Activated T-cell treated with anti-CD3 and anti-CD28 coated beads for 4 hours (primary cell): ENCODE measurements at regions not wholly inside any gene's neighbourhood (a gene's known extent, or its start where the extent isn't known, plus 50 kb on each side); places are given as distances from the start of the nearest gene placed in this dataset.
"Not testable (repeated sequence)": the region's sequence is repeated elsewhere in the genome, so short reads cannot be mapped to it uniquely, and the experiment has no call there.

Source experiments
- DNase-seq: peaks from one replicate; pipeline ENCODE4 v3.0.0-alpha.2; 2020

DNA sequence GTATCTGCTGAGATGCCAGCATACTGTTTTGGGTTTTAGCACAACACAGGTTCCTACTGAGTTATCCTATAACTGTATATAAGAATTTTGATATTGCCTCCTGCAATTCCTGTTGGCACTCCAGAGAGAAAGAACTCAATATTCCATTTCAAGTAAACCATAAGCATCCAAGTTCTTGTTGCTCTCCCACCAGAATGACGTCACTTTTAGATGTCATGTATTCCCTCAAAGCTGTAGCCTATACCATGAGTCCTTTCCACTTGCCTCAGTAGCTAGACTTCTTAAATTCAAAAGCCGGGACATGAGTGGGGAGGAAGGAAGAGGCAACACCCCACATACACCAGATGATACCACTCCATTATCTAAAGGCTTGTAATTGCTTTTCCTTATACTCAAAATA, 171.5 kb downstream of the ALDH8A1 start:
- no peak for DNase-seq

DNA sequence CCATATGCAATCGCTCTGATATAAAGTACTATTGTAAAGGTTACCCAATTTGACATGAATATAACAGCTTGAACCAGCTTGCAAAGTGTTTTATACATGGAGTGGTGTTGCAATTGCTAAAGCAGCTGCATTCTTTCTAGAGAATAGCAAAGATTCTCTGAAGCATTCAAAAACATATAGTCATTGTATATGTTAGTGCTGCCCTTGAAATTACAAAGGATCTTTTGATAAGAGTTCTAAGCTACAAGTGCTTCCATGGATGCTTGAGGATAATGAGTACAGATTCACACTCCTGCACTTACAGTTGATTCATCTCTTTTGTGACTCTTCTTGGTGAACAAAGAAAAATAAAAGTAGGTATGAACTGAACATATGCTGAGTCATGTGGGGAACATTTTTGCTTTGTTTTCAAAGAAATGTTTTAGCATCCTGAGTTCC, 175.7 kb downstream of the ALDH8A1 start:
- no peak for DNase-seq

DNA sequence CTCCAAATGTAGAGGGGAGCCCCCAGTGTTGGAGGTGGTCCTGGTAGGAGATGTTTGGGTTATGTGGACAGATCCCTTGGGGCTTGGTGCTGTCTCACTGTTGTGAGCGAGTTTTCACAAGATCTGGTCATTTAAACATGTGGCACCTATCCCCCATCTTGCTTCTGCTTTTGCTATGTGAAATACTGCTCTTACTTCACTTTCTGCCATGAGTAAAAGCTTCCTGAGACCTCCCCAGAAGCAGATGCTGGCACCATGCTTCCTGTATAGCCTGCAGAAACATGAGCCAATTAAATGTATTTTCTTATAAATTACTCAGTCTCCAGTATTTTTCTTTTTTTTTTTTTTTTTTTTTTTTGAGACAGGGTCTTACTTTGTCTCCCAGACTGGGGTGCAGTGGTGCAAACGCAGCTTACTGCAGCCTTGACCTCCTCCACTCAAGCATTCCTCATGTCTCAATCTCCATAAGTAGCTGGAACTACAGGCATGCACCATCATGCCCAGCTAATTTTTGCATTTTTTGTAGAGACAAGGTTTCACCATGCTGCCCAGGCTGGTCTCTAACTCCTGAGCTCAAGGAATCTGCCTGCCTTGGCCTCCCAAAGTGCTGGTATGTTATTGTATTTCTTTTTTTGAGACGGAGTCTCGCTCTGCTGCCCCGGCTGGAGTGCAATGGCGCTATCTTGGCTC, 177.1 kb downstream of the ALDH8A1 start:
- no peak for DNase-seq

DNA sequence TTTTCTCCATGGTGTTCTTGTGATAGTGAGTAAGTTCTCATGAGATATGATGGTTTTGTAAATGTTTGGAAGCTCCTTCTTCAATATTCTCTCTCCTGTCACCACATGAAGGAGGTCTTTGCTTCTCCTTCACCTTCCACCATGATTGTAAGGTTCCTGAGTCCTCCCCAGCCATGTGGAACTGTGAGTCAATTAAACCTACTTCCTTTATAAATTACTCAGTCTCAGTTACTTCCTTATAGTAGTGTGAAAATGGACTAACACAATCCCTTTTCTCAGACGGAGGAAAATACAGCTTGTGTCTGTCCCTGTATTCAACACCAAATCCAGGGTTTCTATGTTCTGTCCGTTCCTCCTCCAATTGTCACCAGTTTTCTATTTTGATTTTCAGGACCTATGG, 181.0 kb downstream of the ALDH8A1 start:
- no peak for DNase-seq

DNA sequence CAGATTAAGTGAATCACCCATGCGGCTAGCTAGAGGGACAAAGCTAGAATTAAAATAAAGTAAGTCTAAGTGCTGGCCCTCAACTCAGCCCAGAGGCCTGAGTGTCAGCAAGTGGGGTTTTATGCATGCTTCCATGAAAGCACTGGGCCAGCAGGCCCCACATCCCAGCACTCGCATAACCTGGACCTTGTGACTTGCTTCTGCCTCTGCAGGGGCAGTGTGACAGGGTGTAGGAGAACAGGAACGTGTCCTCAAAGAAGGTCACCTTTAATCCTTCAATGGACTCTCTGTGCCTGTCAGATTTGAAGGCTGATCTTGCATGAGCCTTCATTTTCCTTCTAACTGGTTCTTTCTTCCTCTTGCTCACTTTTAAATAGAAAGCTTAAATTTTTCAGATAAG, 183.4 kb downstream of the ALDH8A1 start:
- DNase-seq: no peak

DNA sequence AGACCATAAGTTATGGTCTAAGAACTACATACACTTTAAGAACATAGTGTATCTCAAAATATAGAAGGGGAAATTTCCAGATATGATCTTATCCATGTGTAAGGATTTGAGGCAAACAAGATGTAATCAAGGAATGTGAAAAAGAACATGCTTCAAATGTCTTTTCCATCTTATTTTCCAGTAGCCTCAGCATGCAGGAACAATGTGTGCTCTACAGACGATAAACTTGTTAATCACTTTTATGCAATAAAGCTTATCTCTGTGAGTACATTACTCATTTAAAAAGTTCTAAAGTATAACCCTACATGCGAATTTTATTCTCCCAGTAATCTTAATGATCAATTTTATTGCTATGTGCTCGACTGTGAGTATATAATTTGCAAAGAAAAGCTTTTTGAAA, 185.2 kb downstream of the ALDH8A1 start:
- no peak for DNase-seq

DNA sequence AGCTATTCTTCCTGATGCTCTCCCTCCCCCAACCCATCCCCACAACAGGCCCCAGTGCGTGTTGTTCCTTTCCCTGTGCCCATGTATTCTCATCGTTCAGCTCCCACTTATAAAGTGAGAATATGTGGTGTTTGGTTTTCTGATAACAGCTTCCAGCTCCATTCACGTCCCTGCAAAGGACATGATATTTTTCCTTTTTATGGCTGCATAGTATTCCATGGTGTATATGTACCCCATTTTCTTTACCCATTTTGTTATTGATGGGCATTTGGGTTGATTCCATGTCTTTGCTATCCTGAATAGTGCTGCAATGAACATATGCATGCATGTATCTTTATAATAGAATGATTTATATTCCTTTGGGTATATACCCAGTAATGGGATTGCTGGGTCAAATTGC, 186.3 kb downstream of the ALDH8A1 start:
- not testable (repeated sequence) for DNase-seq

DNA sequence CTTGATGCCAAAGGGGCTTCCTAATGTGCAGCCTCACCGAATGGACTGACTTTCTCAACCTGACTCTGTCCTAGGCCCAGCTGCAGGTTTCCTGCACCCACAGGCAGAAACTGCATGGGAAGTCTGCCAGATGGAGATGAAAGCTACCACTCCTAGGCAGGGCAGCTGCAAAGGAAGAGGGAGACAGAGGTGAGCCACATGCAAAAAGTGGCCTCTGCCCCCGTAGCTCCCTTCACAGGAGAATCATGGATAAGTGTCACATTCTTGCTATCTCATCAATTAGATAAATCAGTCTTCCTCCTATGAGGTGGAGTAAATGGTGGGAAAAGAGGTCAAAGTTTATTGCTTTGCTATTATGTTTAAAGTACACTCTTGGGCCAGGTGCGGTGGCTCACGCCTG, 191.3 kb downstream of the ALDH8A1 start:
- no peak for DNase-seq

DNA sequence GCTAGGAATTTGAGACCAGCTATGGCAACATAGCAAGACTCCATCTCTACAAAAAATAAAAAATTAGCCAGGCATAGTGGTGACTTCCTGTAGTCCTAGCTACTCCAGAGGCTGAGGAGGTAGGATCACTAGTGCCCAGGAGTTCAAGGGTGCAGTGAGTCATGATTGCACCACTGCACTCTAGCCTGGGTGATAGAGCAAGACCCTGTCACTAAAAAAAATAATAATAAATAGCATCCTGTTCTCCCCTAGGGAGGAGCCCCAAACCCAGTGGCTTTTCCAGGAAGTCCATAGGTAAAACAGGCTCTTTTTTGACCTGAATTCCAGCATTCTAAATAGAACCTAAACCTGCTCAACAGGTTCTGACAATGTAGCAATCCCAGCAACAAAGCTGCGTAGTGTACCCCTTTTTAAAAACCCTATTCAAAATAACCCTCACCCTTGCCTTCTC, 192.0 kb downstream of the ALDH8A1 start:
- no peak for DNase-seq

DNA sequence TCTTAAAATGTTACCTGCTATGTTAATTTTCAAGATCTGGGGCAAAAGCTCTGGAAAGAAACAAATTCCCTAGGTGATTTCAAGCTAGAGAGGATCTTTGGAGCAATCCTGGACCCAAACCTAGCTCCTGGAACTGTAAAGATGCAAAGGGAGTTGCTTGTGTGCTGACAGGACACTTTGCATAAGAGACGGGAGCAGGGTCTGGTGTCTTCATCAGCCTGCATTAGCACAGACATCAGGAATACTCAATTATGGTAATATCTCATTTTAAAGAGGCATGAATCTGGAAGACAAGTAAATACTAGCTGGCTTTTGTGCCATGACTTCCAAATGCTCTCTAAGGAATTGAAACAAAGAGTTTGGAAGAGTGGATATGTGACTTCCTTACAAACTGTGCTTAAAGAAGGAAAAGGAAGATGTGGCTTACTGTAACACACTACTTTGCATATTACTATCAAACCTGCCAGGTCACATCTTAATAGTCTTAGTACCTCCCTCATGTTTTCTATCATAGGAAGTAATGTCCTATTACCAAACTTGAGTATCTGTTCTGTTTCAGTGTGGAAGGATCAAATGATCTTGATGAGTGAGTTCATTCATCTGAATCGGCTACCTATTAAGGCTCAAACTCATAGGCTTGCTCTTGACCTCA, 193.4 kb downstream of the ALDH8A1 start:
- no peak for DNase-seq

DNA sequence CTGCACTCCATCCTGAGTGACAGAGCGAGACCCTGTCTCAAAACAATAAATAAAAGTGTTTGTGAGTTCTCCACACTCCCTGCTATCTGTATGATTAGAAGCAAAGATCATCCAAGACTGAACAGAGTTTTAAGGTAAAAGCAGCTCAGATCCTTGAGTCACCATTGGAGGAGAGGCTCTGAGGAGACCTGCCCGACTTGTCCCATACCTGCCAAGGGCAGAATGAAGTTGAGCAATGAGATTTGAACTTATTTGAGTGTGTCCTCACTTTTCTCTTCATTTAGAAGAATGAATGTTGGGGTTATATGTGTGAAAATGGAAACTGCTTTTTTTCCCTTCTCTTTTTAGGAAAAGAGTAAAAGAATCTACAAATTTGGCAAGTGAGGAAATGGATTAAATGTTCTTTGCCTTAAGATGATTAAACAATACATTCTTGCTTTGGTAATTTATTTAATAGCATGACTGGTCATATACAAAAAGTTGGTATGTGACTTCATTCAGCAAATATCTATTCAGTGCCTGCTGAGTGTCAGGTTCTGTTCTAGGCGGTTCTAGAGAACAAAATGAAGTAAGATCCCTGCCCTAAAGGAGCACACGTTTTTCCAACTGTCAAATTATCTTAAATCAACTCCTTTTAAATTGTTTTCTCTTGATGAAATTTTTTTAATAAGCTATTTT, 195.7 kb downstream of the ALDH8A1 start:
- DNase-seq: no peak

DNA sequence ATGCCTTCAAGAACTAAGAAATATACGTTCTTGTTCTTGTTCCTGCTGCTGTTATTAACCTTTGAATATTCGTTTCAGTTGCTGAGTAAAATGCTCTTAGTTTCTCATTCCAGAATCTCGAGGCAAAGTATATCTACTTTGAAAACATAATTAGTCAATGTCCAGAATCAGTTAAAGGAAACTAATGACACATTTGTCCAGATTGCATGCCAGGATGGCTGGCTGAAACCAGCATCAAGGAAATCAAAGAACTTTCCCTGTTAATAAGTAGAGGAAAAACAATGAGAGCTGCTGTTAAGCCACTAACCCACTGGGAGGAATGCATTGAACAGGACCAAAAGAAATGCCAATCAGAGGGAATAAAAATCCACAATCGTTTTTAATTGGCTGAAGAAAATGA, 196.9 kb downstream of the ALDH8A1 start:
- DNase-seq: no peak

DNA sequence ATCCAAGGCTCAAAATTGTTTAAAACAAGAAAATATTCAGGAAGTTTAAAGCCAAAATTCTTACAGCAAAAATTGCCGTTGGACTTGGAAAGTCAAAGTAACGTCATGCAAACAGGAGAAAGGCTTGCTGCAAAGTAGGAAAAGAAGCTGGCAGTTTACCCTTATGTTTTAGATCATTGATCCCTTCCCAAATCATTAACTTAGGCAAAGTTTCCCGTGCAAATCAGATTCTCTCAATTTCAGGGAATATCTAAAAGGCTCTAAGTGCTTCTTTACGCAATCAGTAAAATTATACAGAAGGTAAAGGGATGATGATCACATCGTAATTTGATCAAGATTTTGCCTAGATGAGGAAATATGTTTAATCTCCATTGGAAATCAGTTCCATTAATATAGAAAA, 197.5 kb downstream of the ALDH8A1 start:
- DNase-seq: no peak

DNA sequence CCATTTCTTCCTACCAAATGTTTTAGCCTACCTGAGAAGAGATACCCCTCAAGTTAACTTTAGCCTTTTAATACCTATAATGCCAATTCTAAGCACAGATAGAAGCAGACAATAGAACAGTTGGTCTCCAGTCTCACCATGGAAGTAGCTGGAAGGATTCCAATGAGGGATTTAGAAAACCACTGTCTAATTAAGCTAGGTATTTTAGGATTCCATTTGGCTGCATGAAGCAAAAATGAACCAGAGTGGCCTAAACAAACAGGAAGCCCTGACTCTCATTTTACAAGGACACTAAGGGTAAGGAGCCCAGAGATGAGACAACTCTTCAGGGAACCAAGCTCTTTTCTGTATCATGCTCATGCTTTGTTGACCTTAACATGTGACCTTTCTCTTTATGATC, 199.2 kb downstream of the ALDH8A1 start:
- DNase-seq: no peak

DNA sequence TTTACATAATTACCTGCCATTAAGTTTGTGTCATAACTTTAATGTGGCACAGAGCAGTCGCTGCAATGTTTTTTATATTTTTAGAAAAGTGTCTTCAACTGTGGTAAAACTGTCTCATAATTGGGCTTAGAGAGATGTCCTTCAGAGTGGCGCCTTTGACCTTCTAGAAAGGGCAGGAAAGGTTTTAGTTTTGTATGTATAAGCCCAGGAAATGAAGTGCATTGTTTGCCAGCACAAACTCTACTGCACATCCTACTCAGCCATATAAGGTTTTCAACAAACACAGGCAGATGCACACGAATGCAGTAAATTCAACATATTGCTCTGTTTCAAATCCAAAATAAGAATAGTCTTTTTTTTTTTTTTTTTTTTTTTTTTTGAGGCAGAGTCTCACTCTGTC, 201.4 kb downstream of the ALDH8A1 start:
- DNase-seq: no peak

DNA sequence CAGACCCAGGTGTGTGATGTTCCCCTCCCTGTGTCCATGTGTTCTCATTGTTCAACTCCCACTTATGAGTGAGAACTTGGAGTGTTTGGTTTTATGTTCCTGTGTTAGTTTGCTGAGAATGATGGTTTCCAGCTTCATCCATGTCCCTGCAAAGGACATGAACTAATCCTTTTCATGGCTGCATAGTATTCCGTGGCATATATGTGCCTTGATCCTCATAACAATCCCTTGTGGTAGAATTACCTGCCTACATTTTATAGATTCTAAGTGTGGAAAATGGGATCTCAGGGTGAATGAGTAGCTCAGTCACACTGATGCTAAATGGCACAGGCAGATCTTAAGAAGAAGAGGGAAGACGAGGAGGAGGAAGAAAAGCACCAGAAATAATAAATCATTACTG, 202.7 kb downstream of the ALDH8A1 start:
- not testable (repeated sequence) for DNase-seq

DNA sequence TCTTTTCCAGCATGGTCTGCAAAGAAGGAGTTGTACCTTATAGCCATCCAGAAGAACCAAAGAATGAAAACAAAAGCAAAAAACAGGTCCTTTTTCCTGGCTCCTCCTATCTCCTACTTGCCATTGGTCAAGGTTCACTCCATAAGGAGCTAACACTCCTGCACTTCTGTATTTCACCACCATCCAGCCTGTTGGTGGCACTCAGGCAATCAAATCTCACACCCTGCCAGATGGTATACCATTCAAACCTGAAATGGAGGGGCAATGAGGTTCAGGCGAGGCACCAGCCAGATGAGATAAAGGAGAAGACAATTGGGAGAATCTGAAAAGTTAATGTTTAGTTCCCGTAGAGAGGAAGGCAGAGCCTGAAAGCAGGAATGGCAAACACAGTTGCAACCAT, 203.8 kb downstream of the ALDH8A1 start:
- DNase-seq: no peak

DNA sequence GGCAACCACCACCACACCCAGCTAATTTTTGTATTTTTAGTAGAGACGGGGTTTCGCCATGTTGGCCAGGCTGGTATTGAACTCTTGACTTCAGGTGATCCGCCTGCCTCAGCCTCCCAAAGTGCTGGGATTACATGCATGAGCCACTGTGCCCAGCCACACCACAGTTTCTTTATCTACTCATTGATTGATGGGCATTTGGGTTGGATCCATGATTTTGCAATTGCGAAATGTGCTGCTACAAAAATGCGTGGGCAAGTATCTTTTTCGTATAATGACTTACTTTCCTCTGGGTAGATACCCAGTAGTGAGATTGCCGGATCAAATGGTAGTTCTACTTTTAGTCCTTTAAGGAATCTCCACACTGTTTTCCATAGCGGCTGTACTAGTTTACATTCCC, 204.7 kb downstream of the ALDH8A1 start:
- DNase-seq: not testable (repeated sequence)

DNA sequence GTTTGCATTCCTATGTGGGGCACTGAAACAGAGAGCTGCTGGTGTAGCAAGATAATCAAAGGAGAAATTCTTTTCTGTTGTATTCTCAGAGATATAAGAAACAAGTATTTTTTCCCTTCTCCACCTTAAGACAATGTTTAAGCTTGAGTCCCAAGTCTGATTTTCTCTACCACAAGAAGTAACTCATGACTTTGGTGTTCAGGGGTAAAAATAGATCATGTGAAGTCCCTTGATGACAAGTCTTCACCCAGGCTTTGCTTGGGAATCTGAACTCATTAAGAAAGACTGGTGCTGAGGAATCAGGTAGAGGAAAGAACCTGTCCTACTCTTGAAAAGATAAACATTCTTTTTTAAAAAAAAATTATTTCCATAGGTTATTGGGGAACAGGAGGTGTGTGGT, 205.6 kb downstream of the ALDH8A1 start:
- no peak for DNase-seq

DNA sequence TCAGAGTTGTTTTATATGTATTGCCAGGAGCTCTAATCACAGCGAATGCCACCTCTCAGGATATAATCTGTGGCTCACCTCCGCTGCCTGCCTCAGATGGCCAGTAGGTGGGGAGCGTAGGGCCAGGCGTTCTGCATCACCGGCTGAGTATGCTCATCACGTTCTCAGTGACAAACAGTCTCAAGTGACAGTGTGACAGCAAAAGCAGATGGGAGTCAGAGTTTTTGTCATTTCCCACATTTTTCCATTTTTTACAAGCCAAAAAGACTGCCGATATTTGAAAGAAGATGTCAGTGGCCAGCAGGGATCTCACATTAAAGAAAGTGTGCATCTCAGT, 208.7 kb downstream of the ALDH8A1 start:
- DNase-seq: no peak

DNA sequence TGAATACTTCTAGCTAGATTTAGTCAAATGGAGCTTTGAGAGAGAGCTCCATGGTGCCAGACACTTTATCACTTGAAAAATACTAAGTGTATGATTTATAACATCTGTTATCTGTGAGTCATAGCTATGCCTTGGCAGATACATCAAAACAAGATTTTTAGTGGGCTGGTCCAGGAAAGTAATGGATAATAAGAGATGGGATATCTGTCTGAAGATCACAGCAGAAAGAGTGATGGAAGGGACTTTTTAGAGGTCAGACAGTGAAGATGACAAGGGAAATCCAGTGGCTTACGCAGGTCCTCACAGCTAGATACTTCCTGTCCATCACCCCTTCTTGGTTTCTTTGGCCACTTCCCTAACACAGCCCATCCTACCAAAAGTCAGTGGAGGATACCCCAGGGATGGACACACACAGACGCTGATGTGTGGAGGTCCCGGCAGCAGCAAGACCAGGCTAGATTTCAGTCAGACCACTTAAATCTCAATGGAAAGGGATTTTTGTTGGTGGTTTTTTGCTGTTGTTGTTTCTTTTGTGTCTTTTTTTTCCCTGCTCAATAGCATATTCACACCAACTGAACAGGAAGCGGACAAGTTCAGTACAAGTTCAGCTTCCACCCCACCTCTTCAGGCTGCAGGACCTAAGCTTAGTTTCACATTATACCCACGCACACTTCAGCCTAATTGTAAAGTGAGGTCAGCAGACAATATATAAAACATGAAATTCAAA, 209.3 kb downstream of the ALDH8A1 start:
- DNase-seq: no peak

DNA sequence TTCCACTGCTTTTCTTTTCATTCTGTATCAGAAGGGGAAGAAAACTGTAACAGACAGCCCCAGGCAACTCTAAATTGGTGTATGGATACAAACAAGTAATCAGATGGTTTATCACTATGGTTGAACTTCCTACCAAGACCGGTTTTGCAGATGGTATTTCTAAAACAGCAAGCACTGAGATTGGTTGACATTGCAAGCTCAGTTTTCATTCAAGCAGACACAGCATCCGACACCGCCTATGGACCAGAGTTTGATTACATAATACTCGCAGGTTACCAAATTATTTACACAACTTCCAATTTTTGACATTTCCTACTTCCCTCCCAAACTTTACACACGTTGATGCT, 209.9 kb downstream of the ALDH8A1 start:
- DNase-seq: no peak

DNA sequence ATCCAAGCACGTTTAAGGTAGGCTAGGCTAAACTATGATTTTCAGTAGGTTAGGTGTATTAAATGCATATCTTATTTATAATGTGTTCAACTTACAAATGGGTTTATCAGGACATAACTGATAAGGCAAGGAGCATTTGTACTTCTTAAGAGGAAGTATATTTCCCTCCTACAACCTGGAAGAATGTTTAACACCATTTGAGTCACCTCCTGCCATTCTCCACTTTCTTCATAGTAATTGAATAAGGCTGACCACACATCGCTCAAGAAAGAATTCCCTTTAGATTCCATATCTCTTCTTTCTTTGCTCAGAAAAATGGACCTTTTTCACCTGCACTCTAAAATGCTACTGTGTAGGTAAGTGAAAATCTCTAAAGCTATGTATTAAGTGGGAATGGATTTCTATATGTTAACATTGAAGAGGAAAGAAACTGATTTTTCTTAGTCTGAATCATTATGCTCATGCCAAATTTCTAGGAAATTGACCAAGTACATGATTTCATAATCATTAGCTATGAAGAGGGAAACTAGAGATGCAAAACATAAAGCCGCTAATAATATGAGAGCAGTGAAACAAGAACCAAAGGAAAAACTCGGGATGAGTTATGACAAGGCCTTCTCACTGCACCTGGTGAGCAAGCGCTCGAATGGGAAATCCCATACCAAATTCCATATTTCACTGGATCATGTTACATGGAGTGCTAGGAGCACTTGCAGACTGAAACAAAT, 210.4 kb downstream of the ALDH8A1 start:
- no peak for DNase-seq
